Activated CD4-positive, alpha-beta T cell treated with anti-CD3 and anti-CD28 coated beads, Interleukin-2, Interleukin-6, amounts not matched to agents 100 ng/mL and 50 ng/mL, durations not matched to agents 16 hours and 8 hours (primary cell): ENCODE measurements at regions not wholly inside any gene's neighbourhood (a gene's known extent, or its start where the extent isn't known, plus 50 kb on each side); places are given as distances from the start of the nearest gene placed in this dataset.
"Not testable (repeated sequence)": the region's sequence is repeated elsewhere in the genome, so short reads cannot be mapped to it uniquely, and the experiment has no call there.

Experiments used
- DNase-seq: peaks from one replicate; pipeline ENCODE4 v3.0.0-alpha.2; 2020

DNA sequence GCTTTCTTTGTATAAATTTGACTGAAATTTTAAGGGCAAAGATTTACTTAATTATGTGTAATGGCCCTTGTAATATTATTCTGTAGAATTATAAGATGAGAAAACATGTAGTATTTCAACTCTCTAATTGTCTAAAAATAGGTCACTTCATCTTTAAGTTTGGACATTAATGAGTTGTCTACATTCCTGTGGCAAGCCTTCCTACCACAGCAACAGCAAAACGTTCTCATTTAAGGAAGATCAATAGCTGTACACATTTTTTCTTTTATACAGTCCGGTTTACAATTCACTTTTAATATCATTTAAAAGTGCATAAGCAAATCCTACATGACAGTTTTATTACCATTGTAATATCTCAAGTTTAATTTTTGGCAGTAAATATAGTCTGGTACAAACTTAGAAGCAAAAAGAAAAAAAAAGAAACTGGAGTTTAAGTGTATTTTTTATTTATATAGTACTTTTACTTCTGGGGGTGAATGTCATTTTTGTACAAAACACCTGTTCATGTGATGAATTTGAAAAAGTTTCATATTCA, 501.8 kb downstream of the ZPLD1 start:
- no peak for DNase-seq

DNA sequence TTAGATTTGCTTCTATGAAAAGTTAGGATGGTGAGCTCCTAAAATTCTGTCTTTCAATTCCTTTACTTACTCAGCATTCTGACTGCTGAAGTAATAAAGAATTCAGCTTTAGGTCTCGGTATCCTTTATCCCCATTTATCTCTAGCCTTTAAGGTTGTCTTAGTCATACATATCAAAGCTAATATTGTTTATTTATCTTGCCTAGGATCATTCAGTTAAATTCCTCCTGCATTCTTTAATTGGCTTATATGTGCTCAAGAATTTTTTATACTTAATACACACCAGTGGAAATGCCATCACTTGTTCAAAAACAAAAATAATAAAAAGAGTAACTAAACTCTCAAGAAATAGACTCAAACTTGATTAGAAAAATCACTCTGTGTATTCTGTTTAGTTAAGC, 507.0 kb downstream of the ZPLD1 start:
- DNase-seq = no peak

DNA sequence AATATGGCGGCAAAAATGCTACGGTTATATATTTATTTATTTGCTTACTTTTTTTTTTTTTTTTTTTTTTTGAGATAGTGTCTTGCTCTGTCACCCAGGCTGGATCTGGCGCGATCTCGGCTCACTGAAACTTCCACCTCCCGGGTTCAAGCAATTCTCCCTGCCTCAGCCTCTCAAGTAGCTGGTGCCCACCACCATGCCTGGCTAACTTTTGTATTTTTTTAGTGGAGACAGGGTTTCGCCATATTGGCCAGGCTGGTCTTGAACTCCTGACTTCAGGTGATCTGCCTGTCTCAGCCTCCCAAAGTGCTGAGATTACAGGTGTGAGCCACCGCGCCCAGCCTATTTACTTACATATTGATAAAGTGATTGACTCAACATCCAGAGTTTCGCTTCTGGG, 511.6 kb downstream of the ZPLD1 start:
- DNase-seq = not testable (repeated sequence)

DNA sequence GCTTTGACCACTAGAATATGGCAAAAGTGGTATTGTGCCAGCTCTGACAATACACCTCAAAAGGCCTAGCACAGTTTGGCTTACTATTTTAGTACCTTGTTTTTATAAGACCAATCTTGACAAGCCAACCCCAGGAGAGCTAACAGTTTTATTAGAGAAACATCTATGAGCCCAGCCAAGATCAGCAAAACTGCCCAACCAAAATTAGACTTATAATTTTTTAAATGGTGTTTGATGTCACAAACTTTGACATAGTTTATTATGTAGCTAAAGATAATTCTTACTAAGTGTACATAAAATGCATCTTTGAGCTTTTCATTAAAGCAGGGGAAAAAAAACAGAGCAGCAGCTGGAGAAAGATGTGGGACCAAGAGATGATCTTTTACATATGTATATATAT, 537.5 kb downstream of the ZPLD1 start:
- DNase-seq = no peak

DNA sequence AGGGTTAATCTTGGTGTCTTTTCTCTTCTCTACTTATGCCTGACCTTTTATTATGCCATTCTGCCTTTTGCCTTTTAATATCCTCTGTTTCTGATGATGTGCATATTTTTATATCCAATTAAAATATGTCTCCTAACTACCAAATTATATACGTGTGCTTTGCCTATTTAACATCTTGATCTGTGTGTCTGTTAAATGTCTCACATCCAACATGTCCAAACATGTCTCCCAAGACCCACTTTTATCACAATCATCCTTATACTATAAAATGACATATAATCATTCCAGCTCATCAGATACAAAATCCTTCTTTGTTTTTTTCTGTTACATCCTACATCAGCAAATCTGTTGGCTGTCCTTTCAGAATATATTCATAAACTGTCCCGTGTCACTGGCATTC, 539.5 kb downstream of the ZPLD1 start:
- no peak for DNase-seq

DNA sequence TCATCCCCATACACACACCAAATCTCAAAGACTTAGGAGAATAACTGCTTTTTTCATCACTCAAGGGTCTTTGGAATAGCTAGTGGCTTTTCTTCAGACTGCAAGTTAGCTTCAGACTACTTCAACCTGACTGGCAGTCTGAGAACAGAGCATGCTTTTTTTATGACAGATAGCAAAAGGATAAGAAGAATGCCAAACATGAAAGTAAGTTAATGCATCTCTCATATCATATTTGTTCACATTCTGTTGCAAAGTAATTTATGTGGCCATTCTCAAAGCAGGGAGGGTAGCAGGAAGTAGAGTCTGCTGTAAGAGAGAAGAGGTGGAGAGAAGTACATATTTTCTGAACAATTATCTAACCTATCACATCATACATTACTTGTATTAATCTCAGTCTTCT, 544.4 kb downstream of the ZPLD1 start:
- no peak for DNase-seq

DNA sequence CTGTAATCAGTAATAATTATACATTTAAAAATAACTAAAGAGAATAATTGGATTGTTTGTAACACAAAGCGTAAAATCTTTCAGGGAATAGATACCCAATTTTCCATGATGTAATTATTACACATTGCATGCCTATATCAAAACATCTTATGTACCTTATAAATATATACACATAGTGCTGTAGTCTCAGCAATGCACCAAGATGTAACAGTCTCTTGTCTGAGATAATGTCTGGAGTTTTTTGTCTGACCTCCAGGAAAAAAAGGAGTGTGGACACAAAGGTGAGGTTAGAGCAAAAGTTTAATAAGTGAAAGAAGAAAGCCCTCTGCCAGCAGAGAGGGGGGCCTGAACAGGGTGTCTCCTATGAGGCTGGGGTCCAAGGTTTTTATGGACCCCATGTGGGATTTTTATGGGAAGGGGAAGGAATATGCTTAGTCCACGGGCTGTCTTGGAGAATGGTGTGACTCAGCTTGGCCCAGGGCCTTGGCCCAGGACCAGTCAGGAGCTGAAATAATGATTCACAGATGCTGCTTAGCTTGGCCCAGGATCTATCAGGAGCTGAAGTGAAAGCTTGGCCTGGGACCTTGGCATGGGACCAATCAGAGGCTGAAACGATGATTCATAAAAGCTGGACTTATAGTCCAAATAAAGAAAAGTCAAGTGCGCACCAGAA, 545.0 kb downstream of the ZPLD1 start:
- DNase-seq = no peak

DNA sequence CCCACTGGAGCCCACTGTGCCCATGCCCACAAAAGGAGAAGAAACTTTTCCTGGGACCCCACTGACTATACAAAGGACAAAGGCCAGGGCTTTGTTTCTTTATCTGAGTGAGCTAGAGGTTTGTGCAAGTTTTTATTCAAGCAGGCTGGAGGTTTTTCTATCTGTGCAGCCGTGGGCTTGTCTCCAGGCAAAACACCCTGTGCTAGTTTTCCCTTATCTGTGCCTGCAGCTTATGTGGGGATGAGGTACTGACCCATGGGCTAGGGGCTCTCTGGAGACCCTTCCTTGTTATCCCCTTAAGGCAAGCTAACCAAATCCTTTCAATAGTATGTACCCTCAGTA, 545.5 kb downstream of the ZPLD1 start:
- DNase-seq = no peak

DNA sequence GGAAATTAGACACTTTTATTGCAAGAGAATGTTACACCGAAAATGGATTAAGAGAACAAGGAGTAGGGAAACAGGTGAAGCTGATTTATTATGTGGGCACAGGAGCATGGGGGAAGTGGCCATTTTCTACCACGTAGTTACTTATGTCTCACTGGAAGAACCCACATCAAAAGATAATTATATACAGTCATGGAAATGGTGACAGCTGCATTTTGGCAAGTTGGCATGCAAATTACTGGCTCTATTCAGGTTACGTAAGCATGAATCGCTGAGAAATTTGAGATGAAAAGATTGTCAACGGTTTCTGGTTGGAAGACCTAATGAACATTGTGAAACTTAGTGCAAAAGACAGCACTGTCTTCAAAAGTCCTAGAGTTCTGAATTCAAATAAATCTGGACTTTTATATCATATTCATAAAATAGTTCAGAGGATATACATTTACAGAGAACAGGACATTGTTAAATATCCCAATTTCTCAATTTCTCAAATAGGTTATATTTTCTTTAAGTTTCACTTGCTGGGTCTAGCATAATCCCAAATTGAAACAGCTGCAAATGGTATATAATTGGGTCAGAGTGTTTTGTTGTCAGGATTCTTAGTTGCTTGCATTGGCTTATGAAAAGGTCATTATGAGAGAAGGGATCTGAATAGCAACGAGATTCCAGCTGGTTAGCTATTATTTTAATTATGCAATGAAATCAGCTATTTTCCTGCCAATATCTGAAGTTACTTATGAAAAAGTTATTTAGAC, 567.8 kb downstream of the ZPLD1 start:
- no peak for DNase-seq

DNA sequence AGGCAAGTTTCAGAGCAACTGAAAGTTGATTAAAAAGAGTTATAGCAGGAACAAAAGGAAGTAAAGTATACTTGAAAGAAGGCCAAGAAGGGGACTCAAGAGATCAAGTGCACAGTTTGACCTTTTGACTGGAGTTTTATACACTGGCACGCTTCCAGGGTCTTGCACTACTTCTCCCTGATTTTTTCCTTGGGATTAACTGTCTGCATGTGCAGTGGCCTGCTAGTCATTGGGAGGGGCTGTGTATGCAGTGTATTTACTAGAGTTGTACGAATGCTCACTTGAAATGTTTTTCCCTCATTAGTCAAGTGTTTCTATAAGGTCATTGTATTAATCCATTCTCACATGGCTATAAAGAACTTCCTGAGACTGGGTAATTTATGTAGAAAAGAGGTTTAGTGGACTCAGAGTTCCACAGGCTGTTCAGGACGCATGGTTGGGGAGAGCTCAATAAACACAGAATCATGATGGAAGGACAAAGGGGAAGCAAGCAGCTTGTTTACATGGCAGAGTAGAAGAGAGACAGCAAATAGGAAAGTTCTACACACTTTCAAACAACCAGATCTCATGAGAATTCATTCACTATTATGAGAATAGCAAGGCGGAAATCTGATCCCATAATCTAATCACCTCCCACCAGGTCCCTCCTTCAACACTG, 571.8 kb downstream of the ZPLD1 start:
- DNase-seq = no peak

DNA sequence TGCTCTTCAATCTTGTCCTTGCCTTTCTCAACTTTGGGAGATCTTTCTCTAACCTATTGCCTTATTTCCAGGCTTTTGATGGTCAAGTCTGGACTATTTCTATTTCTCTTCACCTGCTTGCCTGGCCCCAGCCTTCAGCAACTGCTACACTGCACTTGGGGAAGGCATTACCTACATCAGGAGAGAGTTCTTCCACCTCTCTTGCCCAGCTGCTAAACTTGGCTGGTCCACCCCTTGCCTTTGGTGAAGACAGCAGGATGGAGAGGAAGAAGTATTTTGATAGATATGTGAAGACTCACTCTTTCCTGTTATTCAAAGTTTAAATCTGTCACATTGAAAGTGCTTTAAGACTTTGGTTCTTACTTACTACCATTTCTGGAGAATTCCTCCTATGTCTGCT, 574.8 kb downstream of the ZPLD1 start:
- DNase-seq = no peak

DNA sequence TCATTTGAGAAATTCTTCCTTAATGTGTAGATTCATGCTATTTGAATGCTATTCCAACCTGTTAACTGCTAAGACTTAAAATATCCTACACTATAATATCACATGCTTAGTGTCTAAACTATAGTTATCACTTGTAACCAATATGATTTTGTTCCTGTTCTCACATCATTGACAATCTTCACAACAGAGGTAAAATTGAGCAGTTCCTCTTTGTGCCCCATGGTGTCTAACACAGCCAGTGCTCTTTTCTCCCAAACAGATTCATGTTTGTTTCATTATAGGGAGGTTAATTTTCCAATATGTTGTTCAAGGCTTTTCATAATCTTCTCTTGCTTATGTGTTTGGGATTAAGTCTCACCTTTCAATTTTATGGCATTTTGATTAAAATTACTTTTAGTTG, 591.1 kb downstream of the ZPLD1 start:
- DNase-seq = no peak

DNA sequence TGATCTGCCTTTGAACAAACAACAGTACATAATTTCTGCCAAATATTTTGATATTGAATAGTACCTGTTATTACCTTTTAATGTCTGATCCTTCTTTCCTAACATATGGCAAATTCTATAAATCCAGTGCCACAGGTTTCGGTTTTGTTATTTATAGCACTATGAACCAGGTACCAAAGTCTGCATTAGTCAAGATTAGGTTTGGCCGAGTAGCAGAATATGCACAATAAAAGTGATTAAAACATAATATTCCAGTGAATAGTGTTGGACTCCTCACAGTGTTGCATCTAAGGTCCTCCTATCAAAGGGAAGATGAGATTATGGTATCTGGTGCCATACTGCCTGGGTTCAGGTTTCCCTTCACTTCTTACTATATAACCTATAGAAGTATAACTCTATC, 599.0 kb downstream of the ZPLD1 start:
- no peak for DNase-seq

DNA sequence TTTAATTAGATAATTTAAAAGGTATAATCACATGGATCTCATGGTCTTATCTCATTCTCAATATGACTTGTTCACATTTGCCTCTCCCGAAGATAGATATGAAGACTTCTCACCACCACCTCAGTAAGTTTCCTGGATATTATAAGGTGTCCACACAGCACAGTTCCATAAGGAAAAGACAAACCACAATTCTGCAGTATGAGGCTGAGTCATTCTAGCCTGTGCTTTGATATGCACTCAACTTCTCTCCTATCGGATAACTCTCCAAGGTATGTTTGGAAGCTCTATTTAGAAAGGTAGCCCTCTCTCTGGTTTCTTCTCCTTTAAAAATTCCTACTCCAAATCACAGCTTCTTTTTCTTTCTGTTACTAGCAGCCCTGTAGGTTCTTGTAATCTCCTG, 612.8 kb downstream of the ZPLD1 start:
- no peak for DNase-seq

DNA sequence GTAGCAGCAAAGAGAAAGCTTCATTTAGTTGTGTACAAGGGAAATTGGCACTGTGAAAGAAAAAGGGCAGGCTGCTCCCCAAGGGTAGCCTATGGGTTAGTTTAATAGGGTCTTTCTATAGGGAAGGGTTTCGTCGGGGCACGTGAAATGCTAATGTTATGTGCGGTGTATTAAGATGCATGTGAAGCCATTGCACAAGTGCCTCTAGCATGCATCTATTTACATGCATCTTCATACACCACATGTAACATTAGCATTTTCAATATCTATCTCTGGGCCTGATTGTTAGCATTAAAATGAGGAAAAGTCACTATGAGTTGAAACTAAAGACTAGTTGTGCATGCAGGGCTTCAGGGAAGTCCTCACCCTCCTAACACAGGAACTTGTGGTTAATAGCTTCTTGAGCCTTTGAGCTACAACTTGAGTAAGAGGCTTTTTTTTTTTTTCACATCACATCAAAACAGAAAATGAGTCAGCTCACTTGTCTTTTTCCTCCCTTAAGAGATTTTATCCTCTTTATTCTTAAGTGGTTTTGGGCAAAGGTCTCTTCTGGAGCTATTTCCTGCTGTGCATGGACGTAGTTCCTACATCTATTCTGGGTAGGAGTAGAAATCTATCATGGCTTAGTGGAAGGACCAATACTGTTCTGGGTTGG, 613.4 kb downstream of the ZPLD1 start:
- DNase-seq = no peak

DNA sequence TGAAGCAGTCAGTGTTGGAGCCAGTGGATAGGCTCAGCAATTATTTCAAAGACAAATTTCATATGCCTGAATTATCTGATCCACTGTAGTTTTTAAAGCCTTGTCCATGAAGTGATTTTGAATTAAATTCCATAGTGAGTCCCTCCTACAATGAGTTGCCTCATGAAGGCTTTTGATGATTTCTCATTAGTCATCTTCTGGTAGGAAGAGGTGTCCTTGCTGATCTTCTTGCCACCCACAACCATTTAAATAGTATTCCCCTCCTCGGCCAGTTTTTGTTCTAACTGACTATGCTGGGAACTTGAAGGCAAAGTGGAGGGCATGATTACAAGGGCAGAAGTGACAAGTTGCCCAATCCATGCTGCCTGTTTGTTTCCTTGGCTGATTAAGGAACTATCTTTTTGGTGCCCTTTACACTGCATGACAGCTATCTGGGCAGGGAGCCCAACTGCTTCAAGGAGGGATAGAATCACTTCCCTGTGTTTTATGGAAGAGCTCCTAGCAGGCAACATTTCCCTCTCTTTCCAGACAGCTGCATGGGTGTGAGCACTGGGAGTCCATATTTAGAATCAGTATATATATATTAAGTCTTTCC, 617.5 kb downstream of the ZPLD1 start:
- DNase-seq = no peak

DNA sequence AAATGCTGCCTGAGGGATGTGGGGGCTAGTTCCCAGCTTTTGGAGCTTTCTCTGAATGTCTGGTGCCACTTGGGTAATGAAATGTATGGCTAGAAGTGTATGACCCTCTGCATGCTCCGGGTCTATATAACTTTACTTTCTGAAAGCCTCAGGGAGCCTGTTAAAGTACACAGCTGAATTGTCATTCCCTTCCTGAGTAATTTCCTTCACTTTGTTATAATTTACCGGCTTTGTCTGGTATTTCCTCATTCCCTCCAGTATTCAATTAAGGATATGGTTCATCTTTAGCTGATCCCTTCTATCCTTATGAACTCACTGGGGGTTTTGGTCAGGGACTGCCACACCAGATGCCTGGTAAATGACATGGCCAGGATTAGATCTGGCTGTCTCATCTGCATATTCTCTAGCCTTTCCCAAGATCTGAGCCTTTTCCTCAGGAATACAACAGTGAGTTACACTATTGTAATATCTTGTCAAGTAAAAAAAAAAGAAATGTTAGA, 620.3 kb downstream of the ZPLD1 start:
- DNase-seq = no peak

DNA sequence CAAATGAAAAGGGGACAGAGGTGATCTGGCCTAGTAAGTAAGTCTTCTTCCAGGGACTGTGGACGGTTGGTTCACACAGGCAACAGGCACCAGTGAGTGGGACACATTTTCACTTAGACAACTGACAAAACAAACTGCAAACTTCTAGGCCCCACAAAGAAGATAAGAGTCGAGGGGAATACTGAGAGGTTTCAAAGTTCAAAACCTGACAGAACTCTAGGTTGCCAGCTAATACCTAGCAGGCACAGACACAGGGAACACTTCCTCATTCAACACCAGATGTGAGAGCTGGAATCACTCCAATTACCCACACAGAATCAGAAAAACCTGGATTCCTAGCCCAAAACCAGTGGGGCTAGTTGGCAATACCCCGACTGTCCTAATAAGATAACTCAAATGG, 621.7 kb downstream of the ZPLD1 start:
- DNase-seq = no peak

DNA sequence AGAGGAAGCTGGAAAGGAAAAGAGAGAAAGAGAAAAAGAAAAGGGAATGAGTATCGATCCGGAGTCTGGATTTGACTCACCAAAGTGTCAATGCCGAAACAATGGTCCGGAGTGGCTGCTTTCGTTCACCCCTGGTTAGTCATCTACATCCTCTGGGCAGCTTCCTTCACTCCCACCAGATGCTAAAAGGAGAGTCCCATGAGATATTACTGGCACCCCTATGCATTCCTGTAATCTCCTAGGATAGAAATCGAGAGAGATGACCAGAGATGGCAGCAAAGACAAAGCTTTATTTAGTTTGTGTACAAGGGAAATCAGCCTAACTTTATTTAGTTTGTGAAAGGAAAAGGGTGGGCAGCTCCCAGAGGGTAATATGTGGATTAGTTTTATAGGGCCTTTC, 622.2 kb downstream of the ZPLD1 start:
- DNase-seq = no peak

DNA sequence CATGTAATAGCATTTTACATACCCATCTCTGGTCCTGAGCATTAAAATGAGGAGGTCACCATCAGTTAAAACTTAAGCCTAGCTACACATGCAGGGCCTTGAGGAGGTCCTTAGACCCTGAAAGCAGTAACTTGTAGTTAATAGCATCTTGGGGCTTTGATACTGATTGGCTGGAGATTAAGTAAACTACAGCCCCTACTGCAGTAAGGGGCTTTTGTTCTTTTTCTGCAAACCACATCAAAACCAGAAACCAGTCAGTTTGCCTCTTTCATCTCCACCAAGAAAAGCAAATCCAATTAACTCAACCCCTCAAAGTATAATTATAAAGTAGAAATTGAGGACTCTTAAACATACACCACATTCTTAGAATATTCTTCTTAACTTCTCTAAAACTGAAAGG, 622.7 kb downstream of the ZPLD1 start:
- no peak for DNase-seq

DNA sequence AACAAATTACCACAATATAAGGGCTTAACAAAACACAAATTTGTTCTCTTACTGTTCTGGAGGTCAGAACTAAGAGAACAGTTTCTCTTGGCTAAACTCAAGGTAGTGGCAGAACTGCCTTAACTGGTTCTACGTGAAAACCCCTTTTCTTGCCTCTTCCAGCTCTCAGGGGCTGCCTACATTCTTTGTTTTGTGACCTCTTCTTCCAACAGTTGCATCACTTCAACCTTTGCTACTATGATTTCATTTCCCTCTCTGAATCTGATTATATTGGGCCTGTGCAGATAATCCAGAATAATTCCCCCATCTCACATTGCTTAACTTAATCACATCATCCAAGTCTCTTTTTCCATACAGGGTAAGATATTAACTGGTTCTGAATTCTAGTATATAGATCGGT, 624.6 kb downstream of the ZPLD1 start:
- no peak for DNase-seq

DNA sequence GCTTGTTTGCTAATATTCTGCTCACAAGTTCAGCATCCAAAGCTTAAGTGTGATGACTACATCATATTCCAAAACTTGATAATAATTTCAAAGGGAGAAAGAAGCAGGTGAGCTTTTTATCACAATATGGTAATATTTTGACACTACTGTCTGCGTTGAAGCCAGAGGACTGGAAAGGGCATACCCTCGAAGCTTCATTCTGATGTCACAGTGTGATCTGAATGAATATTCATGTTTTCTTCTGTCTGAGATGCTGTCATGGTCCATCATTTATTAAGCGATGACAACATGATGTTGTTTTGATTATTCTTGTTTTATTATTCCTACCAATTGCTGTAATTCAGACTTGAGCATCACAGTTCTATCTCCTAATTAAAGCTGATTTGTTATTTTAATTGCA, 625.4 kb downstream of the ZPLD1 start:
- no peak for DNase-seq

DNA sequence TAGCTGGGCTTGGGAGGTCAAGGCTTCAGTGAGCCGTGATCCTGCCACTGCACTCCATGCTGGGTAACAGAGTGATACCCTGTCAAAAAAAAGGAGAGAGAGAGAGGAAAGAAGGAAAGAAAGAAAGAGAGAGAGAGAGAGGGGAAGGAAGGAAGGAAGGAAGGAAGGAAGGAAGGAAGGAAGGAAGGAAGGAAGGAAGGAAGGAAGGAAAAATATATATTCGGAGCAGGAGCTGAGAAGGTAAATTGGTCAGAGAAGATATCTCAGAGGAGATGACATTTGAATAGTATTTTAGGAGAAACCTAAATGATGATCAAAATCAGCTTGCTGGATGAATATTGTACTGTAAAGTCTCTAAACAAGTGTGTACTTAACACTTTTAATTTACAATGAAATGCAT, 633.1 kb downstream of the ZPLD1 start:
- no peak for DNase-seq
